Middle frontal gyrus (tissue), 1 donor: ENCODE measurements at regions not wholly inside any gene's neighbourhood (a gene's known extent, or its start where the extent isn't known, plus 50 kb on each side); places are given as distances from the start of the nearest gene placed in this dataset.
"Not testable (repeated sequence)": the region's sequence is repeated elsewhere in the genome, so short reads cannot be mapped to it uniquely, and the experiment has no call there.

Experiments used
- DNase-seq: peaks from one replicate; pipeline ENCODE4 v3.0.0-alpha.2; 2015; ENCODE audit warnings: low spot score; ENCODE audit errors: extremely low spot score

DNA sequence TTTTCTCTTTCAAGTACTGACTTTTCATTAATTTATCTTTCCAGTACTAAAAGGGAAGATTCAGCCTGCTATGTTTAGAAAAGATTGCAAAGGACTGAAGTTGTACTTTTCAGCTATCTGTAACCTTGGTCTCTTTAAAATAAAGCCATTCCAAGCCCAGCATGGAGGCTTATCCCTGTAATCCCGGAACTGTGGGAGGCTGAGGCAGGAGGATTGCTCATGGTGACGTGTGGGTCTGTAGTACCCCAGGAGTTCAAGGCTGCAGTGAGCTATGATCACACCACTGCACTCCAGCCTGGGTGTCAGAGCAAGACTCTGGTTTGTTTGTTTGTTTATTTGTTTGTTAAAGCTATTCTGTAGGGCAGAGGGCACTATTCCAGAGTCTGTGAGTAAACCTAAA is 50.6 kb upstream of the TMEM170B start:
- no peak for DNase-seq

DNA sequence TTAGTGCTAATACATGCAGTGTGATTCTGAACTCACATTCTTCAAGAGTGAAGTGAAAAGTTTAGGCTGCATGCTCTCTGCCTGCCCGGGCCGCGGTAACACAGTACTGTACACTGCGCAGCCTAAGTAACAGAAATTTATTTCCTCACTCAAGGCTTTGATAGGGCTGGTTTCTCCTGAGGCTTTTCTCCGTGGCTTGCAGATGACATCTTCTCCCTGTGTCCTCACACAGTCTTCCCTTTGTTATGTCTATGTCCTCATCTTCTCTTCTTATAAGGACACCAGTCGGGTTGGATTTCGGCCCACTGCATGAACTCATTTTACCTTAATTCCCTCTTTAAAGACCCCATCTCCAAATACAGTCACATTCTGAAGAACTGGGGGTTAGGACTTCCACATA is 51.1 kb upstream of the TMEM170B start:
- no peak for DNase-seq

DNA sequence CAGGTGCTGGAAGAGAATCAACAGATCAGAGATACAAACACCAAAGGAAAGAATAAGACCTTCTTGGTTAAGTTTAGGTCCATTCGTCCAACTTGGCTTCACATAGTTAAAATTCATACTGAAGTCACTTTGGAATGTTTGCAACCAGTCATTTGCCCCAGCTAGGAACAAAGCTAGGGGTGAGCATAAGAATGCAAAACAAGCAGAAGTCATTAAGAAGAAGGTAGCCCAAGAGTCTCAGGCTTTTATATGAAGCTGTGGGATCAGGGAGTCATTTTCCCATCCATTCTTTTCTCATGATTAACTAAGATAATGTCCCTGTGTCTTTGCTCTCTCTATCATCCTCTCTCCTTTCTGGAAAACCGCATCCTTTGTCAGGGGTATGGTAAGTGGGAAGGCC is 51.5 kb upstream of the TMEM170B start:
- no peak for DNase-seq

DNA sequence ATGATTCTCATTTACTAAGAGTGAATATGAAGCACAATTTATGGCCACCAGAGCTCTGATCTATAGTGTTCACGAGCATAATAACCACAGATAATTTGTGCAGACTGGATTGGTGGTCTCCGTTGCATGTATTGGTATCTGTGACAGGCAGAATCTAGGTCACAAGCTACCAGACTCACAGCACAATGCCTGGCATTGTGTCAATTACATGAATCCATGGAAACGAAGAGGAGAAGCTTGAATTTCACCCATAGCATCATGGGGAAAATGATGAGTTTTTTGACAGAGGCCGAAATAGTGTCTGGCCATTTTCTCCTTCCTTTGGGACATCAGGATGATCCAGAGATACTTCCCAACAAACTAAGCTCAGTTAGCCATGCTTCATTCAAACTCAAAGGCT is 52.3 kb upstream of the TMEM170B start:
- no peak for DNase-seq

DNA sequence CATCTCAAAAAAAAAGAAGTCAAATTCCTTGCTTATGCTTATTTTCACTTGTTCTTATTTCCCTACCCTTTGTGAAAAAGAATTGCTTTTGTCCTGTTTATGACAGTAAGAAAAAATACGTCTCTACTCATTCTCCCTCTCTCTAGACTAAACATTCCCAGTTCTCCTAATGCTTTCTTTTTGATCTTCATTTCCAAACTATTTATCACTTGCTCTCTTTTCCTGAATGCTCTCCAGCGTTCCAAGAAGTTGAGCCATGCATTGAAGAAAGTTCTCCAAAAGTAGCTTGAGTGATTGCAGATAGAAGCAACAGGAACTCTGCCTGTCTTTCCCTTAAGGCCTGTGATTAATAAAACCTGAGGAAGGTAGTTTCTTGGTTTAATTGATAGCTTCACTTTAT is 53.1 kb upstream of the TMEM170B start:
- no peak for DNase-seq

DNA sequence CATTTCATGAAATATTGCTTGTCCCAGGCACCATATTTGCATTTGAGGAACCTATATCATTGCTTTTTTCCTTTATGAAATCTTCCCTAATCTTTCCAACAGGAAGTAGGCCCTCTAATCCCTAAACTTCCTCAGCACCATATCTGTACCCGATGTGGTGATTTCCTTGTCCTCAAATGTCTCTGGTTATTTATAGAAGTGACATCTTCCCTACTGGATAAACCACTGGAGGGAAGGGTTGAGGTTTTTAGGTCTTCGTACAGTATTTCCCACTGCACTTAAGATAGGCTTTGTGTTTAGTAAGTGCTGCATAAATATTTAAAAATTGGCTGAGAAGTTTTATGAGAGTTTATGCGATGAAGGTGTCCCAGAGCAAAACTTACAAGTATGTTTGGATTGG is 54.9 kb upstream of the TMEM170B start:
- DNase-seq, result no peak

DNA sequence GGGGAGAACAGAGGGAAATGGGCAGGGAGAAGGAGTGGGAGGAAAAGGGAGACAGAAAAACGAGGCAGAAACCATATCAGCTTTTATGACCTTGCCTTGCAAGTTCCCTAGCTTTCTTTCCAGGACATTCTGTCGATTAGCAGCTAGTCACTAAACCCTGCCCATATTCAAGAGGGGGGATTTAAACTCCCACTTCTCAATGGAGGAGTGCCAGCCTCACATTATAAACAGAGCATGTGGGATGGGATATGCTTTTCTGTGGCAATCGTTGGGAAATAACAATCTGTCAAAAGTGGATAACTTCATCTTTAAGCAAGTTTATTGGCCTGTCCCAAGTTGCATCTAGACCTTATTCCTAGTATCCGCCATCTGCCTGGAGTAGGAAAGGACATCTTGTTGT is 57.0 kb upstream of the TMEM170B start:
- DNase-seq, result no peak

DNA sequence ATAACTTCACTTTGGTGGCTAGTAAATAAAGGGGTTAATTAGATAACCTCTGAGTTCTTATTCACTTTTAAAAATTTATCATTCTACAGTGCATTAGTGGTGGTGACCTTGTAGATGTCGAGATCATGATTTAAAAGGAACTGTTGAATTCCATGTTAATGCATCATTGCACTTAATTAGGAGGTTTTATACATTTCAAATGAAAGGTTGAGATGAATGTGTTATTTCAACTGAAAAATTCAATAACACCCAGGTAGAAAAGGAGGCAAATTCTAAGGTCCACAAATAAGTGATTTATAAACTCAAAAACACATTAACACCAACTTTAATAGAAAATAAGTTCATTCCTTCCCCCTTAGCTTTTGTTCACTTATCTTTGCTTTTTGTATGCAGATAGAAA is 58.3 kb upstream of the TMEM170B start:
- no peak for DNase-seq

DNA sequence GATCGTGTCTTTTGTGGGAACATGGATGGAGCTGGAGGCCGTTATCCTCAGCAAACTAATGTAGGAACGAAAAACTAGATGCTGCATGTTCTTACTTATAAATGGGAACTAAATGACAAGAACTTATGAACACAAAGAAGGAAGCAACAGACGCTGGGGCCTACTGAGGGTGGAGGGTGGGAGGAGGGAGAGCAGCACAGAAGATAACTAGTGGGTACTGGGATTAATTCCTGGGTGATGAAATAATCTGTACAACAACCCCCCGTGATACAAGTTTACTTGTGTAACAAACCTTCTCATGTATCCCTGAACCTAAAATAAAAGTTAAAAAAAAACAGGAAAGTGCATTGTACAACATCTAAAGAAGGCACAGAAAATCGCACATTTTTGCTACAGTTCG is 59.0 kb upstream of the TMEM170B start:
- DNase-seq, result no peak

DNA sequence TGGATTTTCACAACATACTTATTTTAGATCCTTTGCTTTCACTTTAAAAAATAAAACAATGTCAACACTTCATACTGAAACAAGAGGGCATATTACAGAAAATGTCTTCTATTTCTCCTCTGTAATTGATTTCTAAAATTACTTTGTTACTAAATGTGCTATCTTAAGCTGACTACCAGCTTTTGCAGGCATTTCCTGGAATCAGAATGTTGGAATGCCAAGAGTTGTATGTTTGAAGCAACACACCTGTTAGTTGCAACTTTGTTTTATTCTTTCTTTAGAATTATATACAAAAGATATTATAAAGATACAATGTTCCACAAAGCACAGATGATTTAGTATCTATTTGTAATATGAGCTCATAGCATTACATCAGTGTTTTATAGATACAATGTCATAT is 62.5 kb upstream of the TMEM170B start:
- DNase-seq, result no peak

DNA sequence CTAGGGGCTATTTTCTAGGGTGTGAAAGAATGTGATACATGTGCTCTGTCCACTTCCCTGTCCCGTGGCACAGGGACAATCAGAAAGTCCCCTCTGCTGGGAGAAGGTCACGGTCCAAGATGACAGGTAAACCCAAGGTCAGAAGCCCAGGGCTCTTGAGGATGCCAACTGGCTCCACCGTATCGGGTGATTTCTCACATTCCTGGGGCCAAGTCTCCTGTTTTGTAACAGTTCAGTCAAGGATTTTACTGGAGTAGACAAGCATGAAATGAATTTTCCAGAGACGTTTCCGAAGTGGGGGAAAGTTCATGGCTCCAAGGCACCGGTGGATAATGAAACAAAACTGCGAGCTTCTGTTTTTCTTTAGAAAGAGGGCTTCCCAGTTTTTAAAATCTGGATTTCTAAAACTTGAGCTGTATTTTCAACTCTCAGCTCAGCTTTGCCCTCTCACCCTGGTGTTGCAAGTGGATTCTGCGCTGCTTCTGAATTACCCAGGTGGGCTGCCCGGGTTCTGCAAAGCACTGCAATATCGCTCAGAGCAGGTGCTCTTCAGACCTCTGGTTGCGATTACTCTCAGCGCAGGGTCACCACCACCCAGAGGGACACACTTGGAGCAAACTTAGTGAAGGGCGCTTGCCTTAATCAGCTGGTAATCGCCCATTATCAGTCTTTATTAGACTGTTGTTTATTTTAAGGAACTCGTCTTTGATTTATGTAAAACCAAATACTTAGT is 64.4 kb upstream of the TMEM170B start:
- no peak for DNase-seq

DNA sequence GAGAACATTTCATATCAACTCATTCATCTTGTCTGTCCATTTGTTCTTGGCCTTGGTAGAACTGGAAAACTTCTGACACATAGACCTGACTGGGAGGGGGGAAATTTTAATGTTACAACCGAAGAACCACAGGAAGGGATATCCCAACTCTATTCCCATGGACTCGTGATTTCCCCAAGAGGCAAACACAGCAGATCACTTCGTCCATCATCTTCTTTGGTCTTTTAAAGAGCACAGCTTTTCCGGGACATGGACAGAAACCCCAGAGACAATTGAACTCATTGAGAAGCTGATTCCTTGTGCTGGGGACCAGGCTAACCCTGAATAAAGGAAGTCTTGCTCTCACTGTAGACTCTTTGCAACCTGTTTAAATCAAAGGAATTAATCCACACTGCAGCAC is 66.3 kb upstream of the TMEM170B start:
- no peak for DNase-seq

DNA sequence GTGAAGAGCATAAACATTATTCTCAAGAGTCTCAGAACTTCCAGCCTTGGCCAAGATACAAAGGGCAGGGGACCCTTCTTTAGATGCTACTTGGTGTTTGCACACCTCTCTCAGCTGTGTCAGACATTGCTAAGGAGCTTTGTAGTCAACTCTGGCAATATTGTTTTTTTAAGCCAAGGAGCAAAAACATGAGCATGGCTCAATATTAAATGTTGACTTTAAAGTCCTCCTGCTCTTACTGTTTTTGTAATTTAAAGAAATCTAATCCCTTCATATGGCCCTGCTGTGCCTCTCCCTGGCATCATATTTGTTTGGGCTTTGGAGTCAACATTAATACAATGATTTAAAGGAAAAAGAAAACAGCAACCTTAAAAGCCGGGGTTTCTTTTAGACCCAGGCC is 67.9 kb upstream of the TMEM170B start:
- no peak for DNase-seq

DNA sequence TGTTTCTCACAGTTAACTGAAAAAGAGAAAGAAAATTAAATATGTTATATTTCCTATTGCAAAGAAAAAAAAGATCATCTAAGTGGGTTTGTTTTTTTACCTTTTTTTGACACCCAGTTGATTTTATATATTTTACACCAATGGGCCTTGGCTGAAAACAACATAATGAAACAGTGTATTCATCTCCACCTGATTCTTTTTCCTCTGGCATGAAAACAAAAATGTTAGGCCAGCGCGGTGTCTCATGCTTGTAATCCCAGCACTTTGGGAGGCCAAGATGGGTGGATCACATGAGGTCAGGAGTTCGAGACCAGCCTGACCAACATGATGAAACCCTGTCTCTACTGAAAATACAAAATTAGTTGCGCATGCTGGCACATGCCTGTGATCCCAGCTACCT is 69.3 kb upstream of the TMEM170B start:
- DNase-seq, result not testable (repeated sequence)

DNA sequence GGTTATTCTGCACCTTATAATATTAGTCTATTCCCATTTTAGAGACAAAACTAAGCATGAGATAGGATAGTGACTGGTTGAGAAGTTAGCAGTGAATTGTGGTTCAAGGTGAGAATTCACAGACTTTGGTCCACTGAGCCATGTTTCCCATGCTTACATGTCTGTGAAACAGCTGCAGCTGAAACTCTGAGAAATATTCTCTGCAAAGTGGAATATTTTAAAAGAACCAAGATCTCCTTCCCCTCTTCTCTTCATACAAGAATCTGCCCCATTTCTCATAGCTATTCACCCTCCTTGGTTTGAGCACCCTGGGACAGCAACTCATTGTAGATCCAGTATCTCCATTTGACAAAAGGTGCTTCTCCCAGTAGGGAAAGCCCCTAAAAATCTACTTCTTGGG is 70.2 kb upstream of the TMEM170B start:
- no peak for DNase-seq

DNA sequence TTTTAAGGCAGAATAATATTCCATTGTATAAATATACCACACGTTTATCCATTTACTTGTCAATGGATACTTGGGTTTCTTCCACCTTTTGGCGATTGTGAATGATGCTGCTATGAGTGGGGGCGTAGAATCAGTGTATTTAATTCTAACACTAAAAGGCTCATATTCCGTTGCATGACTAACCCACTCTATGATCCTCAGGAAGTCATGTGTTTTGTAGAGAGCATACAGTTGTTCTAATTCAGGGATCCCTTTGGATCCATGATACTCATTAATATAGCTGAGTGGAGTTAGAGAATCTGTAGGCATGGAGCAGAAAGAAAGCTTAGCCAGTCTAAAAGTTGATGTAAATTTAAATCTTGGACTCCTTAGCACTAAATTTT is 74.2 kb upstream of the TMEM170B start:
- DNase-seq, result no peak

DNA sequence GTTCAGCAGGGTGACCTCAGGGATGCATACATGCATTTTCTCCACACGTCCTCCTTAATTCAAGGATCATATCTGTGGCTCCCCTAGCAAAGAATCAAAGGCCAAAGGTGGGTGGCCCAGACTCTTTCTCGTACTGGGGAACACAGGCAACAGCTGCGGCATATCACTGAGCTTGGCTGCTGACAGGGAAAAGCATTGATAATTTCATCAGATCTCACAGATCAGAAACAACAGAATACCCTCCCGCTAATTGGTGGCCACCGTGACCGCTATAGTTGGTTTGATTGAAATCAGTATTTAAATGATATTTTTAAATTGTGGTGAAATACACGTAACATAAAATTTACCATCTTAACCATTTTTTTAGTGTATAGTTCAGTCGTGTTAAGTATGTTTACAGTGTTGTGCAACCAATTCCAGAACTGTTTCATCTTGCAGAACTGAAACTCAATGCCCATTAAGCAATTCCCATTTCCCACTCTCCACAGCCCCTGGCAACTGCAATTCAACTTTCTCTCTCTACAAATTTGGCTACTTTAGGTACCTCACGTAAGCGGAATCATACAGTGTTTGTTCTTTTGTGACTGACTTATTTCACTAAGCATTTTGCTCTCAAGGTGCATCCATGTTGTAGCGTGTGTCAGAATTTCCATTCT is 74.7 kb upstream of the TMEM170B start:
- DNase-seq, result no peak

DNA sequence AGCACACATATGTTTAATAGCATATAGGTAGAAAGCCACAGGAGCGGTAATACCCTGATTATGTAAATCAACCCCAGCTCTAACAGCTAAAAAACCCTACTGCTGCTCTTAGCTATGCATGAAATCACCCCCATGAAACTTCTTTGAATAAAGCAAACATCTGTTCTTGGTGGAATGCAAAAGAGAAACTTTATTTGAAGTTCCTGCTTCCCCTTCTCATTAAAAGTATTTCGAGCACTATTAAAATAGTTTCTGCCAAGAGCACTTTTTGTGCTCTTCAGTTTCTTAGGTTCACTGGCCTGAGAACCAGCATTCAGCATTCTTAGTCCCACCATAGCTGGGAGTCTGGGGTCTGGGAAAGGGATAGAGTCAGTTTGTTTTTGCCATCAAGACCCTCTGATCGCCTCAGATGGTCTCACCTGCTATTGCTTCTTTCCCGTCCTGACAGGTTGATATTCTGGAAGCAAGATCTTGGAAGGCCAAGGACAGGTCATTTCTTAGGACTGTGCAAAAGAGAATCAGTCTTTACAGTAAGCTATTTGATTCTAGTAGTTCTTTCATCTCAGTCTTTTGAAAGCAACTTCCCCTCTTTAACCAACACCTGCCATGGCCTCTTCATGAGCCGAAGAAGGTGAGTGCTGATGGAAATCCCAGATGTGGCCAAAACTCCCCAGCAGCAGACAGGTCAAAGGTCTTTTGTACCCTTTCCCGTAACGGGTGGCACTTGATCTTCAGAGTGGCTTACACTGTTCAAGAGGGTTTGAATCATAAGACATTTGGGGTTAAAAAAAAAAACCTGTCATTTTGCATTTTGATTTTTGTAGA is 76.5 kb upstream of the TMEM170B start:
- DNase-seq, result no peak

DNA sequence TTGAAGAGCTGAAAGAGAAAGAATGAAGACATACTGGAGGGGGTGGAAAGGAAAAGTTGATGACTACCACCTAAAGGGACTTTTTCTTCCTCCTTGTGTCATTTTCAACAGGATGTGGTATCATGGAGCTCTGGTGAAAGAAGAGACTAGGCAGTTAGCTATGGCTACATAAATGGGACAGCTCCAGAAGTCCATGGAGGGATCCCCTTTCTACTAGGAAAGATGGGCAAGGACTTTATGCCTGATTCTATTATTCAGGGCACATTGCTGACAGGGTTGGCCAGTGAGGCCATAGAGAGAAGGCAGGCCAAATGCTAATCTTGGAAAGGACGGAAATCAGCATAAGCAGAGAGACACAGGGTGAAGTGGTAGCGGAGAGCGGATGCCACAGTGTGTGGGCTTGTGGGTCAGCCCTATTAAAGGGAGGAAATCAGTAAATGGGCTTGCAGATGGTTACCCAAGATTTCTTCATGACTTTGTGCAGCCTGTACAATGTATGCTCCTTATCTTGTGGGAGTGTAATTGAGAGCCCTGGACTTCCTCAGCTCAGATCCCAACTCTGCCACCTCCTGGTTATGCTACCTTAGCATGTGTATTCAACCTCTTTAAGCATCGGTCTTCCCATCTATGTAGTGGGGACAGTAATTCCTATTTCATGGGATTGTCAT is 77.4 kb upstream of the TMEM170B start:
- DNase-seq, result no peak

DNA sequence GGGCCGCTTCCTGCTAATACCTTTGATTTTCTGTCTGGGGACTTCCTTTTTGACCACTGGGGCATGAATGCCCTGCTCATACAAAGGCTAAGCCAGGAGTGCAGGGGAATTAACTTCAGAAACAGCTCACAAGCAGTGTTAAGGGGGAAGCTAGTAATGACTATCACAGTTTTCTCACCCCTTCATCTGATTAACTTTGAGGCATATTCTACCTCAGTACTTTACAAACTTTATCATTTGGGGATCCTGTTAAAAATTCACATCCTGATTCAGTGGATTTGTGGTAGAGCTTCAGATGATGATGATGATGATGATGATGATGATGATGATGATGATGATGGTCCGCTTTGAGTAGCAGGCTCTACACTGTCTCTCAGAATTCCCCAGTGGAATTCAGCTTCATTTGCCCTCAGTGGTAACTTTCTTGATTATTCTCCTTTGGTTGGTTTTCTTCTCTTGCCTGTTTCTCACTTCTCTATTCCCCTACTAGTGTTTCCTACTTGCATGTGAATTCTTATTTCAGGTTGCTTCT is 78.4 kb upstream of the TMEM170B start:
- no peak for DNase-seq

DNA sequence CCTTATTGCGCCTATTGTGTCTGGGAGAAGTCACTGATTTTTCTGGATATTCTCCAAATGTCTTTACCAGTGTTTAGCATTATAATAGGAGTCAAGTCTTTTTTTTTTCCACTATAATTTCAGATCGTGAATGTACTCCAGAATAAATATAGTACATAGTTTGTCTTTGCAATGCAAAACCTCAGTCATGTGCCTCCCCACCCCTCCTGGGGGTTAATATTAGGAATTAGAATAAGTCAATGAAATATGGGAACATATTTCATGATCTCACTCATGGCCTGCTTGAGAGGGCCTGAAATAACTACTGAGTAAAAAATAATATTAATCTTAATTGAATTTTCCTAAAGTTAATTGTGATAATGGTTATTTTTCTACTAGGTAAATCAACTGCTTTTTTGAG is 79.0 kb upstream of the TMEM170B start:
- no peak for DNase-seq

DNA sequence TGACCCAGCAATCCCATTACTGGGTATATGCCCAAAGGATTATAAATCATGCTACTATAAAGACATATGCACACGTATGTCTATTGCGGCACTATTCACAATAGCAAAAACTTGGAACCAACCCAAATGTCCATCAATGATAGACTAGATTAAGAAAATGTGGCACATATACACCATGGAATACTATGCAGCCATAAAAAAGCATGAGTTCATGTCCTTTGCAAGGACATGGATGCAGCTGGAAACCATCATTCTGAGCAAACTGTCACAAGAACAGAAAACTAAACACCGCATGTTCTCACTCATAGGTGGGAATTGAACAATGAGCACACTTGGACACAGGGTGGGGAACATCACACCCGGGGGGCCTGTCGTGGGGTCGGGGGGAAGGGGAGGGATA is 80.1 kb upstream of the TMEM170B start:
- not testable (repeated sequence) for DNase-seq
